ENCODE measurements at regions not wholly inside any gene's neighbourhood (a gene's known extent, or its start where the extent isn't known, plus 50 kb on each side); places are given as distances from the start of the nearest gene placed in this dataset.
"Not testable (repeated sequence)": the region's sequence is repeated elsewhere in the genome, so short reads cannot be mapped to it uniquely, and the experiment has no call there.

DNA sequence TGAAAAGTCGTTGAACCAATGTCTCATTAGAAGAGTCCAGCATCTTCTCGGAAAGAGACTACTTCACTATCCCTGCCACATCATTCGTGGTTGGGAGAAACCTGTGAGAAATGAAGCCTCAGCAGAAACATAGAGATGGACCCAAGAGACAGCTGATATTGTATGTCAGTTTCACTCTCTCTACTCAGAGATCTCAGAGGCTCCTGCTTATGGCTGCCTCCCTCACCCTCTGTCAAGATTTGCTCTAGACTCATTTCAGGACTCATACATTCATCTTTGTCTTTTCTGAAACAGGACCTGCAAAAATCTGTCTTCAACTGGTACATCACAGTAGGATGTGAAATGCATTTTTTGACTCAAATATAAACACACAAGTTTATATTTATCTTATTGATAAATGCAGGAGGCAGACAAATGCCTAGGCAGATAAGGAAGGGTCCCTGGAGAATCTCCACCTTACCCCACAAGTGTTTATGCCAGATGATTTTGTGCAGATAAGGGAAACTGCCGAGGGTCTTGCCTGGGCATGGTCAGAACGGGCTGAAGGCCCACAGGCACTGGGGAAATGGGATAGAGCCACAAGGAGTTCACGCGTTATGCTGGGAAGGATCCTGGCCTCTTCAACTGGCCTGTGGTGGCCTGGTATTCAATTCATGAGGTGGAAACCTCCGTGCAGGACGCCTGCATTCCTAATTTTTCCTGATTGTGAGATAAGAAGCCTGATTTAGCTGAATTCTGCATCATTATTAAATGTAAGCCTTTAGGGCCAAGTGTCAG lies 1834.0 kb upstream of the PCDH20 start:
- Histone ChIP-seq H2BK5ac (ENCODE audit: low read depth, low read length, poor library complexity) (no peak overlapping the region), H3K4ac (ENCODE audit: low read depth, low read length) (no peak overlapping the region), H2BK12ac (ENCODE audit: low read length) (no peak overlapping the region), H4K8ac (ENCODE audit: low read depth, low read length) (no peak overlapping the region), H3K4me2 (ENCODE audit: low read length) (no peak overlapping the region), H2AK5ac (ENCODE audit: low read length) (no peak overlapping the region), H3K4me3 (ENCODE audit: low read depth, low read length) (no peak overlapping the region), H3K79me1 (ENCODE audit: low read length) (no peaks in the 10 kb centered on the region), H2BK120ac (ENCODE audit: insufficient read depth, low read length, poor library complexity) (no peak overlapping the region), H3K9me3 (ENCODE audit: insufficient read depth, low read depth, low read length) (no peaks in the 10 kb centered on the region), H4K12ac (ENCODE audit: low read depth, low read length) (no peak overlapping the region), H3K36me3 (ENCODE audit: control insufficient read depth in 1 of 2, insufficient read depth in 2 of 2, low read length in 2 of 2) (no peaks in the 10 kb centered on the region), H3K9ac (ENCODE audit: low read length) (no peak overlapping the region), H3K4me1 (ENCODE audit: control insufficient read depth in 1 of 2, insufficient read depth in 2 of 2, low read length in 2 of 2) (no peaks in the 10 kb centered on the region), H3K14ac (ENCODE audit: low read length) (no peak overlapping the region), H4K91ac (ENCODE audit: low read depth, low read length) (no peak overlapping the region), H3K27me3 (ENCODE audit: insufficient read depth, low read length) (no peaks in the 10 kb centered on the region), H2AFZ (ENCODE audit: insufficient read depth, low read length, poor library complexity) (no peak overlapping the region), H3K23ac (ENCODE audit: low read length) (no peak overlapping the region), H3K79me2 (ENCODE audit: control insufficient read depth, insufficient read depth, low read length, poor library complexity) (no peaks in the 10 kb centered on the region), H3K18ac (ENCODE audit: low read length) (no peak overlapping the region), H3K27ac (ENCODE audit: low read depth, low read length) (no peak overlapping the region)
- no CpG with 5 or more reads among the region's 9 CpGs for whole genome bisulfite sequencing (ENCODE audit: extremely low coverage, insufficient coverage, insufficient read length)
- DNase-seq: no peak

DNA sequence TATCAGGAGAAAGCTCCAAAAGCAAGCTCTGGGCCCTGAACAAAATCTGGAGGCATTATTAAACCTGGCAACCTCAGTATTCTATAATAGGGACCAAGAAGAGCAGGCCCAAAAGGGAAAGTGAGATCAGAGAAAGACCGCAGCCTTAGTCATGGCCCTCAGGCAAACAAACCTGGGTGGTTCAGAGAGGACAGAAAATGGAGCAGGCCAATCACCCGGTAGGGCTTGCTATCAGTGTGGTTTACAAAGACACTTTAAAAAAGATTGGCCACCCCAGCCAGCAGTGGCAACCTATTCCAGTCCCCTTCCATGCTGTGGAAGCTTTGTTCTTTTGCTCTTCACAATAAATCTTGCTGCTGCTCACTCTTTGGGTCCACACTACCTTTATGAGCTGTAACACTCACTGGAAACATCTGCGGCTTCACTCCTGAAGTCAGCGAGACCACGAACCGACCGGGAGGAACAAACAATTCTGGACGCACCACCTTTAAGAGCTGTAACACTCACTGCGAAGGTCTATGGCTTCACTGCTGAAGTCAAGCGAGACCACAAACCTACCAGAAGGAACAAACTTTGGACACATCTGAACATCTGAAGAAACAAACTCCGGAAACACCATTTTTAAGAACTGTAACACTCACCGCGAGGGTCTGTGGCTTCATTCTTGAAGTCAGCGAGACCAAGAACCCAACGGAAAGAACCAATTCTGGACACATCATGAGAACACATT lies 1821.2 kb upstream of the PCDH20 start:
- not testable (repeated sequence) for H3K36me3 ChIP-seq (ENCODE audit: control insufficient read depth in 1 of 2, insufficient read depth in 2 of 2, low read length in 2 of 2); H3K4me1 ChIP-seq (ENCODE audit: control insufficient read depth in 1 of 2, insufficient read depth in 2 of 2, low read length in 2 of 2); H3K27me3 ChIP-seq (ENCODE audit: insufficient read depth, low read length); H3K4me3 ChIP-seq (ENCODE audit: low read depth, low read length); H3K4me2 ChIP-seq (ENCODE audit: low read length); H3K4ac ChIP-seq (ENCODE audit: low read depth, low read length); H4K91ac ChIP-seq (ENCODE audit: low read depth, low read length); H3K79me1 ChIP-seq (ENCODE audit: low read length); H3K23ac ChIP-seq (ENCODE audit: low read length); H3K9me3 ChIP-seq (ENCODE audit: insufficient read depth, low read depth, low read length); H3K9ac ChIP-seq (ENCODE audit: low read length); H4K8ac ChIP-seq (ENCODE audit: low read depth, low read length); H2BK120ac ChIP-seq (ENCODE audit: insufficient read depth, low read length, poor library complexity); H2BK5ac ChIP-seq (ENCODE audit: low read depth, low read length, poor library complexity); H2AK5ac ChIP-seq (ENCODE audit: low read length); DNase-seq; H2AFZ ChIP-seq (ENCODE audit: insufficient read depth, low read length, poor library complexity); H4K12ac ChIP-seq (ENCODE audit: low read depth, low read length); H2BK12ac ChIP-seq (ENCODE audit: low read length); H3K18ac ChIP-seq (ENCODE audit: low read length); H3K14ac ChIP-seq (ENCODE audit: low read length); H3K27ac ChIP-seq (ENCODE audit: low read depth, low read length); H3K79me2 ChIP-seq (ENCODE audit: control insufficient read depth, insufficient read depth, low read length, poor library complexity)
- no CpG with 5 or more reads among the region's 15 CpGs for WGBS (ENCODE audit: extremely low coverage, insufficient coverage, insufficient read length)

DNA sequence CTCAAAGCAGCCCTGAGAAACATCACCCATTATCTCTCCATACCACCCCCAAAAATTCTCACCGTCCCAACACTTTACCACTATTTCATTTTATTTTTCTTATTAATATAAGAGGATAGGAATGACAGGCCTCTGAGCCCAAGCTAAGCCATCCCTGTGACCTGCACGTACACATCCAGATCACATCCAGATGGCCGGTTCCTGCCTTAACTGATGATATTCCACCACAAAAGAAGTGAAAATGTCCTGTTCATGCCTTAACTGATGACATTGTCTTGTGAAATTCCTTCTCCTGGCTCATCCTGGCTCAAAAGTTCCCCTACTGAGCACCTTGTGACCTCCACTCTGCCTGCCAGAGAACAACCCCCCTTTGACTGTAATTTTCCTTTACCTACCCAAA lies 1802.9 kb upstream of the PCDH20 start:
- H2BK12ac ChIP-seq (ENCODE audit: low read length); H2AK5ac ChIP-seq (ENCODE audit: low read length): not testable (repeated sequence)
- WGBS (ENCODE audit: extremely low coverage, insufficient coverage, insufficient read length): no CpG with 5 or more reads among the region's 3 CpGs

DNA sequence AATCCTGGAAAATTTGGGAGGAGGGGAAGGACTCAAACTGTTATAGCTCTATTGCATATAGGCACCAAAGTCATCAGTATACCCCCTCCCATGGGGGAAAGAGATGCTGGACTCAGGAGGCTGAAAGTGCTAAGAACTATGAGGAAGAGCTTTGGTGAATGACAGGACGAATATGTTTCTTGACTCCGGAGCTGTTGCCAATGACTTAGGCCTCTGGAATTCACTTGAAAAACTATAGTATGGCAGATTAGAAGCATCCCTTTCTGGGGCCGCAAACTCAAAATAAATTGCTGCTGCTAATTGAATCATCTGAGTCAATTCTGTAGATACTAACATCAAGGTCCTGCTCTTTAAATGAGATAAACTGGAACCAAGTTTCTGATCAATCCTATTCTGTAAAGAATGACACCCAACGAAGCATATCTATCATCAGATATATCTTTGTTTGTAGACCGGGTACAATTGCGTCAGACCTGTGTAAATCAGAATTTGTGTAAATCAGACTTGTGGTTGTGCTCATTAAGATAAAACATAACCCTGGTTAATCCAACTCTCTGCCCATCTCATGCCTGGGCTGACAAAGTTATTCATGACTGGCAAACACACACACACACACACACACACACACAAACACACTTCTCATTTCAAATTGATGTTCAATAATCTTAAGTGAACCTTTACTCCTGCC lies 1793.8 kb upstream of the PCDH20 start:
- H4K8ac ChIP-seq (ENCODE audit: low read depth, low read length): no peak overlapping the region

More for the DNA sequence above, 1802.9 kb upstream of the PCDH20 start:
- not testable (repeated sequence) for H3K4ac ChIP-seq (ENCODE audit: low read depth, low read length); H3K9ac ChIP-seq (ENCODE audit: low read length); H3K23ac ChIP-seq (ENCODE audit: low read length); H3K79me1 ChIP-seq (ENCODE audit: low read length); H3K4me2 ChIP-seq (ENCODE audit: low read length); H3K36me3 ChIP-seq (ENCODE audit: control insufficient read depth in 1 of 2, insufficient read depth in 2 of 2, low read length in 2 of 2); H3K14ac ChIP-seq (ENCODE audit: low read length); H3K9me3 ChIP-seq (ENCODE audit: insufficient read depth, low read depth, low read length); H3K4me3 ChIP-seq (ENCODE audit: low read depth, low read length); H3K18ac ChIP-seq (ENCODE audit: low read length); H4K8ac ChIP-seq (ENCODE audit: low read depth, low read length); DNase-seq; H3K27ac ChIP-seq (ENCODE audit: low read depth, low read length); H3K27me3 ChIP-seq (ENCODE audit: insufficient read depth, low read length); H2BK5ac ChIP-seq (ENCODE audit: low read depth, low read length, poor library complexity); H4K91ac ChIP-seq (ENCODE audit: low read depth, low read length); H3K79me2 ChIP-seq (ENCODE audit: control insufficient read depth, insufficient read depth, low read length, poor library complexity); H4K12ac ChIP-seq (ENCODE audit: low read depth, low read length); H2BK120ac ChIP-seq (ENCODE audit: insufficient read depth, low read length, poor library complexity); H3K4me1 ChIP-seq (ENCODE audit: control insufficient read depth in 1 of 2, insufficient read depth in 2 of 2, low read length in 2 of 2); H2AFZ ChIP-seq (ENCODE audit: insufficient read depth, low read length, poor library complexity)

More for the DNA sequence above, 1793.8 kb upstream of the PCDH20 start:
- no peak overlapping the region for H3K14ac ChIP-seq (ENCODE audit: low read length)
- H3K79me2 ChIP-seq (ENCODE audit: control insufficient read depth, insufficient read depth, low read length, poor library complexity): no peaks in the 10 kb centered on the region
- no peak overlapping the region for H2AK5ac ChIP-seq (ENCODE audit: low read length)
- H3K23ac ChIP-seq (ENCODE audit: low read length): no peak overlapping the region
- H3K9ac ChIP-seq (ENCODE audit: low read length): no peak overlapping the region
- H3K4me1 ChIP-seq (ENCODE audit: control insufficient read depth in 1 of 2, insufficient read depth in 2 of 2, low read length in 2 of 2): no peaks in the 10 kb centered on the region
- H3K4ac ChIP-seq (ENCODE audit: low read depth, low read length): no peak overlapping the region
- no peak overlapping the region for H2AFZ ChIP-seq (ENCODE audit: insufficient read depth, low read length, poor library complexity)
- no peak overlapping the region for H3K18ac ChIP-seq (ENCODE audit: low read length)
- no peak overlapping the region for H2BK120ac ChIP-seq (ENCODE audit: insufficient read depth, low read length, poor library complexity)
- H2BK5ac ChIP-seq (ENCODE audit: low read depth, low read length, poor library complexity): no peak overlapping the region
- H3K9me3 ChIP-seq (ENCODE audit: insufficient read depth, low read depth, low read length): no peaks in the 10 kb centered on the region
- no peaks in the 10 kb centered on the region for H3K36me3 ChIP-seq (ENCODE audit: control insufficient read depth in 1 of 2, insufficient read depth in 2 of 2, low read length in 2 of 2)
- no peak overlapping the region for H2BK12ac ChIP-seq (ENCODE audit: low read length)
- no peak overlapping the region for H4K12ac ChIP-seq (ENCODE audit: low read depth, low read length)
- WGBS (ENCODE audit: extremely low coverage, insufficient coverage, insufficient read length): no CpG with 5 or more reads among the region's 6 CpGs
- no peak overlapping the region for H3K27ac ChIP-seq (ENCODE audit: low read depth, low read length)
- H3K27me3 ChIP-seq (ENCODE audit: insufficient read depth, low read length): no peaks in the 10 kb centered on the region
- DNase-seq: peak in 1 of 2 donors; percentile 33
- H4K91ac ChIP-seq (ENCODE audit: low read depth, low read length): no peak overlapping the region
- no peak overlapping the region for H3K4me3 ChIP-seq (ENCODE audit: low read depth, low read length)
- H3K4me2 ChIP-seq (ENCODE audit: low read length): no peak overlapping the region
- H3K79me1 ChIP-seq (ENCODE audit: low read length): no peaks in the 10 kb centered on the region
